ENCODE measurements at regions not wholly inside any gene's neighbourhood (a gene's known extent, or its start where the extent isn't known, plus 50 kb on each side); places are given as distances from the start of the nearest gene placed in this dataset.

- no peak for TF ChIP-seq CTCF (IDR thresholded peaks at IDR 0.05)
- no peak overlapping the region for H3K27ac ChIP-seq
Measured at GRCh38 chr2:175317751-175318150, 136.2 kb upstream of the ATP5MC3 start.

GRCh38 chr2:175312137-175312536, 130.6 kb upstream of the ATP5MC3 start:
- no peak for TF ChIP-seq CTCF (IDR thresholded peaks at IDR 0.05)
- no peaks in the 10 kb centered on the region for H3K9me3 ChIP-seq
- peaks cover 10 to 14% of the 10 kb centered on the region in 2 experiments for H3K4me1 ChIP-seq (ENCODE audit: control insufficient read depth in 1 of 2, insufficient read depth in 1 of 2, low read depth in 1 of 2, low read length in 1 of 2)

More at GRCh38 chr2:175317751-175318150, 136.2 kb upstream of the ATP5MC3 start:
- no peaks in the 10 kb centered on the region for H3K36me3 ChIP-seq
- peaks cover 14% of the 10 kb centered on the region for H3K27me3 ChIP-seq
- no peaks in the 10 kb centered on the region for H3K9me3 ChIP-seq
- H3K4me3 ChIP-seq (ENCODE audit: low read depth in 1 of 2, low read length in 1 of 2), result no peak overlapping the region
- H3K4me1 ChIP-seq (ENCODE audit: control insufficient read depth in 1 of 2, insufficient read depth in 1 of 2, low read depth in 1 of 2, low read length in 1 of 2), result peaks cover 26 to 30% of the 10 kb centered on the region in 2 experiments

GRCh38 chr2:175310813-175311504, 129.4 kb upstream of the ATP5MC3 start:
- Histone ChIP-seq H3K4me1 (ENCODE audit: control insufficient read depth in 1 of 2, insufficient read depth in 1 of 2, low read depth in 1 of 2, low read length in 1 of 2) (peaks cover 0 to 3% of the 10 kb centered on the region in 2 experiments), H3K27ac (no peak overlapping the region), H3K4me3 (ENCODE audit: low read depth in 1 of 2, low read length in 1 of 2) (no peak overlapping the region), H3K27me3 (peaks cover 77% of the 10 kb centered on the region), H3K36me3 (no peaks in the 10 kb centered on the region), H3K9me3 (no peaks in the 10 kb centered on the region)
- no peak for TF ChIP-seq CTCF (IDR thresholded peaks at IDR 0.05)

More at GRCh38 chr2:175312137-175312536, 130.6 kb upstream of the ATP5MC3 start:
- Histone ChIP-seq H3K4me3 (ENCODE audit: low read depth in 1 of 2, low read length in 1 of 2) (no peak overlapping the region), H3K27ac (no peak overlapping the region), H3K36me3 (no peaks in the 10 kb centered on the region), H3K27me3 (peaks cover 66% of the 10 kb centered on the region)

GRCh38 chr2:175309799-175310198, 128.3 kb upstream of the ATP5MC3 start:
- no peaks in the 10 kb centered on the region for H3K9me3 ChIP-seq
- H3K4me1 ChIP-seq (ENCODE audit: control insufficient read depth in 1 of 2, insufficient read depth in 1 of 2, low read depth in 1 of 2, low read length in 1 of 2), result no peaks in the 10 kb centered on the region
- no peak for TF ChIP-seq CTCF (IDR thresholded peaks at IDR 0.05)
- H3K4me3 ChIP-seq (ENCODE audit: low read depth in 1 of 2, low read length in 1 of 2), result no peak overlapping the region
- no peaks in the 10 kb centered on the region for H3K36me3 ChIP-seq
- peaks cover 88% of the 10 kb centered on the region for H3K27me3 ChIP-seq
- no peak overlapping the region for H3K27ac ChIP-seq

GRCh38 chr2:175308005-175308404, 126.5 kb upstream of the ATP5MC3 start:
- no peak overlapping the region for H3K4me3 ChIP-seq (ENCODE audit: low read depth in 1 of 2, low read length in 1 of 2)
- H3K27me3 ChIP-seq, result peaks cover 94% of the 10 kb centered on the region

More at GRCh38 chr2:175308005-175308404, 126.5 kb upstream of the ATP5MC3 start:
- no peak for TF ChIP-seq CTCF (IDR thresholded peaks at IDR 0.05)
- H3K27ac ChIP-seq, result no peak overlapping the region
- H3K9me3 ChIP-seq, result no peaks in the 10 kb centered on the region
- H3K4me1 ChIP-seq (ENCODE audit: control insufficient read depth in 1 of 2, insufficient read depth in 1 of 2, low read depth in 1 of 2, low read length in 1 of 2), result no peaks in the 10 kb centered on the region
- no peaks in the 10 kb centered on the region for H3K36me3 ChIP-seq
